Tibial nerve (tissue), 3 donors: ENCODE measurements at regions not wholly inside any gene's neighbourhood (a gene's known extent, or its start where the extent isn't known, plus 50 kb on each side); places are given as distances from the start of the nearest gene placed in this dataset.

Experiments
- CTCF ChIP-seq, 5 experiments: fragments of 200-600 bp in 3 of 5; fragments of 450-650 bp in 2 of 5; sonication (generic) in 3 of 5; IDR thresholded peaks; one replicate each; pipeline ENCODE4 v1.5.1; 2016 to 2019; ENCODE audit warnings: antibody characterized with exemption in 5 of 5, mild to moderate bottlenecking in 3 of 5, moderate library complexity in 2 of 5
- POLR2A ChIP-seq, 2 donors: fragments of 450-650 bp; IDR thresholded peaks; one replicate each; pipeline ENCODE4 v1.6.1; 2017; ENCODE audit warnings: antibody characterized with exemption in 2 of 2, mild to moderate bottlenecking in 2 of 2, moderate library complexity in 2 of 2

GRCh38 chr6:21501815-21502214, 91.7 kb upstream of the SOX4 start:
- TF ChIP-seq CTCF (IDR thresholded peaks at IDR 0.05): no peak
- no peak for TF ChIP-seq POLR2A (IDR thresholded peaks at IDR 0.05)
